Right hindlimb (tissue), 1 donor: ENCODE measurements at regions not wholly inside any gene's neighbourhood (a gene's known extent, or its start where the extent isn't known, plus 50 kb on each side); places are given as distances from the start of the nearest gene placed in this dataset.

Source experiments
- DNase-seq: peaks from one replicate; pipeline ENCODE4 v3.0.0-alpha.2; 2018

- no peak for DNase-seq
These were observed 89.6 kb upstream of the DOCK10 start for GRCh38 chr2:225131898-225132297.

GRCh38 chr2:225130093-225130492 lies 87.8 kb upstream of the DOCK10 start:
- DNase-seq, result no peak

- no peak for DNase-seq
These were observed 82.2 kb upstream of the DOCK10 start for GRCh38 chr2:225124311-225125017.

GRCh38 chr2:225122583-225123486 lies 80.6 kb upstream of the DOCK10 start:
- DNase-seq, result peak; percentile 21

GRCh38 chr2:225122007-225122406 lies 79.7 kb upstream of the DOCK10 start:
- DNase-seq, result no peak

- peak; percentile 31 for DNase-seq
These were observed 77.9 kb upstream of the DOCK10 start for GRCh38 chr2:225120186-225120585.

- DNase-seq, result peak; percentile 20
These were observed 74.9 kb upstream of the DOCK10 start for GRCh38 chr2:225117051-225117716.

- no peak for DNase-seq
These were observed 72.6 kb upstream of the DOCK10 start for GRCh38 chr2:225114786-225115323.

GRCh38 chr2:225113371-225114015 lies 71.2 kb upstream of the DOCK10 start:
- no peak for DNase-seq

- DNase-seq, result no peak
These were observed 70.3 kb upstream of the DOCK10 start for GRCh38 chr2:225112362-225113126.

- no peak for DNase-seq
These were observed 66.5 kb upstream of the DOCK10 start for GRCh38 chr2:225108805-225109204.

GRCh38 chr2:225104971-225105370 lies 62.7 kb upstream of the DOCK10 start:
- no peak for DNase-seq

GRCh38 chr2:225104321-225104720 lies 62.1 kb upstream of the DOCK10 start:
- no peak for DNase-seq

- DNase-seq, result no peak
These were observed 61.5 kb upstream of the DOCK10 start for GRCh38 chr2:225103737-225104141.

- DNase-seq, result no peak
These were observed 58.6 kb upstream of the DOCK10 start for GRCh38 chr2:225100856-225101294.

GRCh38 chr2:225100269-225100668 lies 58.0 kb upstream of the DOCK10 start:
- no peak for DNase-seq

GRCh38 chr2:225097035-225097434 lies 54.8 kb upstream of the DOCK10 start:
- DNase-seq, result no peak
